PC-9 (cell line): ENCODE measurements at regions not wholly inside any gene's neighbourhood (a gene's known extent, or its start where the extent isn't known, plus 50 kb on each side); places are given as distances from the start of the nearest gene placed in this dataset.

Experiments used
- CTCF ChIP-seq: fragments of 200-600 bp; sonication (generic); conservative IDR thresholded peaks from 2 replicates; pipeline ENCODE4 v1.6.1; 2017; ENCODE audit warnings: mixed run types, antibody characterized with exemption, mild to moderate bottlenecking, moderate library complexity
- EZH2 ChIP-seq: fragments of 200-600 bp; sonication (generic); IDR thresholded peaks from 2 replicates; pipeline ENCODE4 v1.8.0; 2017; ENCODE audit warnings: antibody characterized with exemption, low read depth

- TF ChIP-seq CTCF (no peak), EZH2 (no peak)
Measured at GRCh38 chr15:77692614-77693013, 59.9 kb upstream of the LINGO1 start.
